ENCODE measurements at regions not wholly inside any gene's neighbourhood (a gene's known extent, or its start where the extent isn't known, plus 50 kb on each side); places are given as distances from the start of the nearest gene placed in this dataset.

GRCh38 chr13:38044067-38044466 is 174.5 kb upstream of the TRPC4 start:
- TF ChIP-seq EZH2 (IDR thresholded peaks at IDR 0.05; ENCODE audit: insufficient read depth, poor library complexity, severe bottlenecking), result no peak
- TF ChIP-seq EZH2phosphoT487 (IDR thresholded peaks at IDR 0.05; ENCODE audit: insufficient read depth, low read depth), result no peak

All from GM23248 (cell line).